Ishikawa (cell line): ENCODE measurements at regions not wholly inside any gene's neighbourhood (a gene's known extent, or its start where the extent isn't known, plus 50 kb on each side); places are given as distances from the start of the nearest gene placed in this dataset.

ENCODE experiments used
- CEBPB ChIP-seq: IDR thresholded peaks from 2 replicates; pipeline ENCODE4 v1.6.1; 2012
- CREB1 ChIP-seq: IDR thresholded peaks from 2 replicates; pipeline ENCODE4 v1.6.1; 2012; ENCODE audit warnings: low read depth
- EGR1 ChIP-seq: IDR thresholded peaks from 2 replicates; pipeline ENCODE4 v1.6.1; 2012
- EP300 ChIP-seq: IDR thresholded peaks from 2 replicates; pipeline ENCODE4 v1.6.1; 2012; ENCODE audit warnings: borderline replicate concordance
- FOXM1 ChIP-seq: IDR thresholded peaks from 2 replicates; pipeline ENCODE4 v1.6.1; 2012; ENCODE audit warnings: low read depth, borderline replicate concordance
- MAX ChIP-seq: IDR thresholded peaks from 2 replicates; pipeline ENCODE4 v1.6.1; 2012
- NFIC ChIP-seq: IDR thresholded peaks from 2 replicates; pipeline ENCODE4 v1.6.1; 2012
- RAD21 ChIP-seq: IDR thresholded peaks from 2 replicates; pipeline ENCODE4 v1.6.1; 2012; ENCODE audit warnings: low read depth
- REST ChIP-seq: IDR thresholded peaks from 2 replicates; pipeline ENCODE4 v1.6.1; 2012; ENCODE audit warnings: low read depth, mild to moderate bottlenecking
- TAF1 ChIP-seq: IDR thresholded peaks from 2 replicates; pipeline ENCODE4 v1.6.1; 2012; ENCODE audit warnings: low read depth, mild to moderate bottlenecking
- TCF12 ChIP-seq: IDR thresholded peaks from 2 replicates; pipeline ENCODE4 v1.6.1; 2012; ENCODE audit warnings: low read depth
- TEAD4 ChIP-seq: IDR thresholded peaks from 2 replicates; pipeline ENCODE4 v1.6.1; 2012
- USF1 ChIP-seq: IDR thresholded peaks from 2 replicates; pipeline ENCODE4 v1.6.1; 2012
- YY1 ChIP-seq: IDR thresholded peaks from 2 replicates; pipeline ENCODE4 v1.6.1; 2012; ENCODE audit warnings: low read depth
- ZBTB7A ChIP-seq: IDR thresholded peaks from 2 replicates; pipeline ENCODE4 v1.6.1; 2012; ENCODE audit warnings: low read depth

- TF ChIP-seq TCF12 (no peak), NFIC (no peak), ZBTB7A (no peak), TEAD4 (no peak), CREB1 (no peak), MAX (no peak), EGR1 (no peak), REST (no peak), USF1 (no peak), TAF1 (no peak), RAD21 (no peak), YY1 (no peak), FOXM1 (no peak), CEBPB (no peak), EP300 (no peak)
These were observed 345.0 kb downstream of the NNT start for GRCh38 chr5:43947935-43948334.

GRCh38 chr5:43941806-43942205, 338.8 kb downstream of the NNT start:
- TF ChIP-seq RAD21 (no peak), USF1 (no peak), CREB1 (no peak), NFIC (no peak), TEAD4 (no peak), ZBTB7A (no peak), EP300 (no peak), FOXM1 (no peak), YY1 (no peak), TAF1 (no peak), EGR1 (no peak), CEBPB (no peak), MAX (no peak), TCF12 (no peak)

- TF ChIP-seq TCF12, result no peak
- TF ChIP-seq EP300, result no peak
- no peak for TF ChIP-seq EGR1
- TF ChIP-seq CREB1, result no peak
- no peak for TF ChIP-seq NFIC
- TF ChIP-seq TEAD4, result no peak
- no peak for TF ChIP-seq CEBPB
- no peak for TF ChIP-seq YY1
- TF ChIP-seq MAX, result no peak
- no peak for TF ChIP-seq REST
- TF ChIP-seq RAD21, result no peak
- TF ChIP-seq USF1, result no peak
- TF ChIP-seq TAF1, result no peak
- TF ChIP-seq ZBTB7A, result no peak
- no peak for TF ChIP-seq FOXM1
These were observed 337.6 kb downstream of the NNT start for GRCh38 chr5:43940562-43940961.

- no peak for TF ChIP-seq TAF1
- no peak for TF ChIP-seq YY1
These were observed 323.9 kb downstream of the NNT start for GRCh38 chr5:43926923-43927322.

GRCh38 chr5:43920422-43920821, 317.4 kb downstream of the NNT start:
- no peak for TF ChIP-seq ZBTB7A
- no peak for TF ChIP-seq CREB1
- no peak for TF ChIP-seq YY1
- no peak for TF ChIP-seq CEBPB
- TF ChIP-seq EGR1, result no peak
- TF ChIP-seq TAF1, result no peak
- no peak for TF ChIP-seq REST
- TF ChIP-seq TCF12, result no peak
- no peak for TF ChIP-seq TEAD4
- TF ChIP-seq NFIC, result no peak
- TF ChIP-seq FOXM1, result no peak
- no peak for TF ChIP-seq MAX
- no peak for TF ChIP-seq EP300
- no peak for TF ChIP-seq RAD21
- TF ChIP-seq USF1, result no peak
